ENCODE measurements at regions not wholly inside any gene's neighbourhood (a gene's known extent, or its start where the extent isn't known, plus 50 kb on each side); places are given as distances from the start of the nearest gene placed in this dataset.
A peak's percentile ranks its signal among the peaks of the same experiment; 100 is the strongest.

- DNase-seq (ENCODE audit: low read depth): no peak
- no peak for TF ChIP-seq CTCF (IDR thresholded peaks at IDR 0.05; ENCODE audit: control insufficient read depth, insufficient read depth, low read depth, low read length, missing control alignments)
- H3K4me3 ChIP-seq (ENCODE audit: control insufficient read depth, low read depth, low read length): no peak overlapping the region
Observed at GRCh38 chr5:74235552-74235951, 405.0 kb downstream of the ENC1 start.

DNA sequence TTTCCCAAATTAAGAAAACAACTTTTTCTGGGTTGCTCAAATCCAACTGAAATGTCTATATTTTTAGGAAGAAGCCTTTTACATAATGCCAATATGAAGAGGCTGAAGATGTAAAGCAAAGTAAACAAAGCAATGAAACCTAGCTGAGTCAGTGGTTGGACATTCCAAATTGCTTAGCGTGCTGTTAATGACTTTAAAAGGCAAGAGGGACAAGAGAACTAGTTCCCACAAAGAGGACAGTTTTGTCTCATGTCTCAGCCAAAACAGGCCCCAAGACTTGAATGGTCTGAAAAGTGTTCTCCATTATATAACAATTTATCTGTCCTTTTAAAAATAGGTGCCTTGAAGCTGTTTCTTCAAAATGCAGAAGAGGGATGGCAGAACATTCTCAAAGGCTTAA, 407.0 kb downstream of the ENC1 start:
- no peak overlapping the region for H3K4me3 ChIP-seq (ENCODE audit: control insufficient read depth, low read depth, low read length)
- TF ChIP-seq CTCF (IDR thresholded peaks at IDR 0.05; ENCODE audit: control insufficient read depth, insufficient read depth, low read depth, low read length, missing control alignments): no peak
- no peak for DNase-seq (ENCODE audit: low read depth)

- no peak for DNase-seq (ENCODE audit: low read depth)
- no peak overlapping the region for H3K4me3 ChIP-seq (ENCODE audit: control insufficient read depth, low read depth, low read length)
- no peak for TF ChIP-seq CTCF (IDR thresholded peaks at IDR 0.05; ENCODE audit: control insufficient read depth, insufficient read depth, low read depth, low read length, missing control alignments)
Observed at GRCh38 chr5:74233091-74233490, 407.4 kb downstream of the ENC1 start.

DNA sequence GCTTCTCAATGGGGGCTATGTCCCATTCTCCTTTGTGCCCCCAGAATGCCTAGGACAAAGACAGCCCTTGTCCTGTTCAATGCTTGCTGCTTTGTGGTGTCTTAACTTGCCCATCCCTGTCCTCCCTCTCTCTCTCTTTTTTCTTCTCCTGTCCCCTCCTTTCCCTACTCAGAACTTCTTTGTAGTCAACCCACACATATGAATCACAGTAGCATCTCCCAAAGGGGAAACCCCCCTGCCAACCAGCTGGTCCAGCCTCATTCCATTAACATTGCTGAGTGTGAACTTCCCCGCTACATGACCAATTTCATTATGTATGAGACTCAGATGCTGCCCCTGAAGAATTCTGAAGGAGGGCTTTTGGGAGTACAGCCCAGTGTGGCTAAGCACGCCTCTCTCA, 408.3 kb downstream of the ENC1 start:
- TF ChIP-seq CTCF (IDR thresholded peaks at IDR 0.05; ENCODE audit: control insufficient read depth, insufficient read depth, low read depth, low read length, missing control alignments): no peak
- no peak overlapping the region for H3K4me3 ChIP-seq (ENCODE audit: control insufficient read depth, low read depth, low read length)
- DNase-seq (ENCODE audit: low read depth): peak; percentile 67

DNA sequence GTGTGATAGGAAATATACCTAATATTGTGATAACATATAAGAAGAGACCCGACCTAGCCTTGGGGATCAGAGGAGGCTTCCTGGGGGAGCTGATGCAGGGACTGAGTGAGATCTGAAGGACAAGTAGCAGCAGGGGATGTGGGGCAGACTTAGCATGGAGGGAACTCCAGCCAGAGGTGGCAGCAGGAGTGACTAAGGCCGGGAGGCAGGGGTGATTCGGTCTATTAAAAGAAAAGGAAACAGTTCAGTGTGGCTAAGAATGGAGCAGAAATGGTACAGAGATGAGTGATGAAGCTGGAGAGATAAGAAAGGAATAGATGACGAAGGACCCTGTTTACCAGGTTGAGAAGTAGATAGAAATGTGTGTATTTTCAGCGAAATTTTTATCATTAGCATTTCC, 408.8 kb downstream of the ENC1 start:
- TF ChIP-seq CTCF (IDR thresholded peaks at IDR 0.05; ENCODE audit: control insufficient read depth, insufficient read depth, low read depth, low read length, missing control alignments): no peak
- H3K4me3 ChIP-seq (ENCODE audit: control insufficient read depth, low read depth, low read length): no peak overlapping the region
- DNase-seq (ENCODE audit: low read depth): no peak

GRCh38 chr5:74226716-74227485, 413.6 kb downstream of the ENC1 start:
- no peak for TF ChIP-seq CTCF (IDR thresholded peaks at IDR 0.05; ENCODE audit: control insufficient read depth, insufficient read depth, low read depth, low read length, missing control alignments)
- DNase-seq (ENCODE audit: low read depth): no peak
- H3K4me3 ChIP-seq (ENCODE audit: control insufficient read depth, low read depth, low read length): no peak overlapping the region
